ENCODE measurements at regions not wholly inside any gene's neighbourhood (a gene's known extent, or its start where the extent isn't known, plus 50 kb on each side); places are given as distances from the start of the nearest gene placed in this dataset.
A peak's percentile ranks its signal among the peaks of the same experiment; 100 is the strongest.

DNA sequence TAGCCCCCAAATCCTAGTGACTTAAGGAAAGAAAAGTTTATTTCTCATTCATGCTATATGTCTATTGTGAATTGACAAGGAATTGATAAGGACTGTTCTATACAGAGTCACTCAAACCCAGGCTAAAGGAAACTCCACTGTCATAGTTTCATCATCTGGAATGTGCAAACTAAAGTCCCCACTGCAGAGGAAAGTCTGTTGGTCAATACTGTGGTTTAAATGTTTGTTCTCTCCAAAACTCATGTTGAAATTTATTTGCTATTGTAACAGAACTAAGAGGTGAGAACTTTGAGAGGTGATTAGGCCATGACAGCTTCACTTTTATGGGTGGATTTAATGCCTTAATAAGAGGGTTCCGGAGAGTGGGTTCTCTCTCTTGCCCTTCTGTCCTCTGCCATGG lies 149.6 kb downstream of the COX18 start:
- peak in 1 of 2 experiments; percentile 45 for DNase-seq (ENCODE audit: low read depth in 1 of 2, low spot score in 1 of 2)

GRCh38 chr4:72919464-72919863 lies 150.1 kb downstream of the COX18 start:
- Histone ChIP-seq H3K4me3 (replicated peaks; ENCODE audit: insufficient read depth, low read length) (no peak overlapping the region), H3K27ac (replicated peaks) (no peak overlapping the region), H3K27me3 (ENCODE audit: insufficient read depth, poor library complexity, severe bottlenecking) (no peaks in the 10 kb centered on the region)
- no peak for DNase-seq (ENCODE audit: low read depth in 1 of 2, low spot score in 1 of 2)
- no peak for TF ChIP-seq REST (IDR thresholded peaks at IDR 0.05; ENCODE audit: insufficient replicate concordance, low read depth)
- TF ChIP-seq GABPA (IDR thresholded peaks at IDR 0.05; ENCODE audit: low read depth), result no peak
- TF ChIP-seq CTCF (IDR thresholded peaks at IDR 0.05; ENCODE audit: insufficient read depth, low read length), result no peak
- TF ChIP-seq SPI1 (IDR thresholded peaks at IDR 0.05; ENCODE audit: borderline replicate concordance, low read depth), result no peak

More for the DNA sequence above, 149.6 kb downstream of the COX18 start:
- Histone ChIP-seq H3K4me3 (replicated peaks; ENCODE audit: insufficient read depth, low read length) (no peak overlapping the region), H3K27me3 (ENCODE audit: insufficient read depth, poor library complexity, severe bottlenecking) (no peaks in the 10 kb centered on the region), H3K27ac (replicated peaks) (no peak overlapping the region)
- TF ChIP-seq REST (IDR thresholded peaks at IDR 0.05; ENCODE audit: insufficient replicate concordance, low read depth), result no peak
- TF ChIP-seq SPI1 (IDR thresholded peaks at IDR 0.05; ENCODE audit: borderline replicate concordance, low read depth), result no peak
- TF ChIP-seq GABPA (IDR thresholded peaks at IDR 0.05; ENCODE audit: low read depth), result no peak
- no peak for TF ChIP-seq CTCF (IDR thresholded peaks at IDR 0.05; ENCODE audit: insufficient read depth, low read length)
- TF ChIP-seq POLR2AphosphoS5 (IDR thresholded peaks at IDR 0.05; ENCODE audit: low read depth), result no peak

DNA sequence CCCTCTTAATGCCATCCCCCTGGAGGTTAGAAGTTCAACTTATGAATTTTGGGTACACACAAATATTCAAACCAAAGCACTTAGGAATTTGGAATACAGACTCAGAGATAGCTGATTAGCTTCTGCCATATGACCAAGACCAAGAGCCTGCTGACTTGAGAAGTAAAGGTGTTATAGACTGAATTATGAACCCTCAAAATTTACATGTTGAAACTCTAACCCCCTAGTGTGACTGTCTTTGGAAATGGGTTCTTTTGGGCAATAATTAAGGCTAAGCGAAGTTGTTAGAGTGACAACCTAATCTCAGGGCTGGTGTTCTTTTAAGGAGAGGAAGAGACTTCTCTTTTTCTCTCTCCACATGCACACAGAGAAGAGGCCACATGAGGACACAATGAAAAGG lies 151.2 kb downstream of the COX18 start:
- TF ChIP-seq SPI1 (IDR thresholded peaks at IDR 0.05; ENCODE audit: borderline replicate concordance, low read depth) (peak; percentile 79), REST (IDR thresholded peaks at IDR 0.05; ENCODE audit: insufficient replicate concordance, low read depth) (no peak), POLR2AphosphoS5 (IDR thresholded peaks at IDR 0.05; ENCODE audit: low read depth) (no peak), CTCF (IDR thresholded peaks at IDR 0.05; ENCODE audit: insufficient read depth, low read length) (no peak), GABPA (IDR thresholded peaks at IDR 0.05; ENCODE audit: low read depth) (no peak)
- DNase-seq (ENCODE audit: low read depth in 1 of 2, low spot score in 1 of 2), result peak in 1 of 2 experiments; percentile 33
- no peak overlapping the region for H3K4me3 ChIP-seq (replicated peaks; ENCODE audit: insufficient read depth, low read length)
- no peaks in the 10 kb centered on the region for H3K27me3 ChIP-seq (ENCODE audit: insufficient read depth, poor library complexity, severe bottlenecking)
- peak overlapping the region; percentile 25; the same call in 1 of the 2 replicates for H3K27ac ChIP-seq (replicated peaks)
